ENCODE measurements at regions not wholly inside any gene's neighbourhood (a gene's known extent, or its start where the extent isn't known, plus 50 kb on each side); places are given as distances from the start of the nearest gene placed in this dataset.

GRCh38 chr13:44266772-44267171, 106.9 kb upstream of the SERP2 start:
- no peaks in the 10 kb centered on the region for H3K27me3 ChIP-seq (ENCODE audit: control insufficient read depth, insufficient read depth, low read length, poor library complexity, severe bottlenecking)
- H3K9me3 Mint-ChIP-seq = peaks cover 11% of the 10 kb centered on the region

GRCh38 chr13:44267203-44267602, 106.4 kb upstream of the SERP2 start:
- Histone ChIP-seq H3K9ac (ENCODE audit: extremely low read depth, low read length, poor library complexity, severe bottlenecking) (no peak overlapping the region), H3K4me3 (ENCODE audit: low read length) (peak overlapping the region; percentile 20), H3K36me3 (ENCODE audit: control insufficient read depth, insufficient read depth, low read length) (no peaks in the 10 kb centered on the region), H3K4me1 (ENCODE audit: control insufficient read depth, insufficient read depth, low read length) (no peaks in the 10 kb centered on the region), H3K27me3 (ENCODE audit: control insufficient read depth, insufficient read depth, low read length, poor library complexity, severe bottlenecking) (no peaks in the 10 kb centered on the region), H3K9me3 (ENCODE audit: control insufficient read depth, low read length) (peaks cover 10% of the 10 kb centered on the region), H3K27ac (ENCODE audit: low read depth, low read length) (no peak overlapping the region)
- no peak for TF ChIP-seq CTCF (conservative IDR thresholded peaks at IDR 0.05)
- DNase-seq = no peak
- Mint-ChIP-seq H3K27ac (no peak overlapping the region), H3K36me3 (ENCODE audit: low read depth) (peaks cover 3% of the 10 kb centered on the region), H3K4me3 (no peak overlapping the region), H3K4me1 (peaks cover 14% of the 10 kb centered on the region), H3K9me3 (peaks cover 11% of the 10 kb centered on the region), H3K27me3 (ENCODE audit: insufficient read depth) (no peaks in the 10 kb centered on the region)
- 93 to 100% methylated on average over 1 of the region's 1 CpG for WGBS, 2 experiments (ENCODE audit: insufficient coverage in 1 of 2, insufficient read length in 1 of 2)

More at GRCh38 chr13:44266772-44267171, 106.9 kb upstream of the SERP2 start:
- H3K9ac ChIP-seq (ENCODE audit: extremely low read depth, low read length, poor library complexity, severe bottlenecking) = no peak overlapping the region
- Mint-ChIP-seq H3K27ac (no peak overlapping the region), H3K4me1 (peaks cover 14% of the 10 kb centered on the region), H3K36me3 (ENCODE audit: low read depth) (peaks cover 3% of the 10 kb centered on the region), H3K27me3 (ENCODE audit: insufficient read depth) (no peaks in the 10 kb centered on the region), H3K4me3 (no peak overlapping the region)
- H3K4me1 ChIP-seq (ENCODE audit: control insufficient read depth, insufficient read depth, low read length) = no peaks in the 10 kb centered on the region
- peak; percentile 54 for DNase-seq
- H3K9me3 ChIP-seq (ENCODE audit: control insufficient read depth, low read length) = peaks cover 10% of the 10 kb centered on the region
- no peak for TF ChIP-seq CTCF (conservative IDR thresholded peaks at IDR 0.05)
- no peaks in the 10 kb centered on the region for H3K36me3 ChIP-seq (ENCODE audit: control insufficient read depth, insufficient read depth, low read length)
- H3K4me3 ChIP-seq (ENCODE audit: low read length) = peak overlapping the region; percentile 20
- H3K27ac ChIP-seq (ENCODE audit: low read depth, low read length) = no peak overlapping the region
- 92 to 100% methylated on average over 1 of the region's 1 CpG for WGBS, 2 experiments (ENCODE audit: insufficient coverage in 1 of 2, insufficient read length in 1 of 2)

- 91 to 92% methylated on average over 4 of the region's 4 CpGs for WGBS, 2 experiments (ENCODE audit: insufficient coverage in 1 of 2, insufficient read length in 1 of 2)
- Mint-ChIP-seq H3K27ac (no peak overlapping the region), H3K27me3 (ENCODE audit: insufficient read depth) (no peaks in the 10 kb centered on the region)
Measured at GRCh38 chr13:44267980-44268379, 105.6 kb upstream of the SERP2 start.

More at GRCh38 chr13:44267980-44268379, 105.6 kb upstream of the SERP2 start:
- peaks cover 10% of the 10 kb centered on the region for H3K9me3 ChIP-seq (ENCODE audit: control insufficient read depth, low read length)
- H3K27me3 ChIP-seq (ENCODE audit: control insufficient read depth, insufficient read depth, low read length, poor library complexity, severe bottlenecking) = no peaks in the 10 kb centered on the region
- H3K4me1 ChIP-seq (ENCODE audit: control insufficient read depth, insufficient read depth, low read length) = no peaks in the 10 kb centered on the region
- no peak overlapping the region for H3K4me3 ChIP-seq (ENCODE audit: low read length)
- TF ChIP-seq CTCF (conservative IDR thresholded peaks at IDR 0.05) = no peak
- H3K9ac ChIP-seq (ENCODE audit: extremely low read depth, low read length, poor library complexity, severe bottlenecking) = no peak overlapping the region
- no peaks in the 10 kb centered on the region for H3K36me3 ChIP-seq (ENCODE audit: control insufficient read depth, insufficient read depth, low read length)
- H3K4me1 Mint-ChIP-seq = peaks cover 14% of the 10 kb centered on the region
- H3K4me3 Mint-ChIP-seq = no peak overlapping the region
- H3K36me3 Mint-ChIP-seq (ENCODE audit: low read depth) = peaks cover 3% of the 10 kb centered on the region
- no peak for DNase-seq
- H3K9me3 Mint-ChIP-seq = peaks cover 11% of the 10 kb centered on the region
- H3K27ac ChIP-seq (ENCODE audit: low read depth, low read length) = no peak overlapping the region

Data from endodermal cell (in vitro differentiated cells).